PC-3 (cell line): ENCODE measurements at regions not wholly inside any gene's neighbourhood (a gene's known extent, or its start where the extent isn't known, plus 50 kb on each side); places are given as distances from the start of the nearest gene placed in this dataset.
A peak's percentile ranks its signal among the peaks of the same experiment; 100 is the strongest.

Experiments used
- ATAC-seq: fragments of 200-7000 bp; cut with Tn5 transposase; 2 replicates; pipeline ENCODE4 v1.9.1; 2020; ENCODE audit warnings: mild to moderate bottlenecking, moderate library complexity
- BruUV-seq: library from RNA; stranded (reverse); fragments of 400-500 nt; replicated peaks from 2 replicates; lab custom pipeline; 2021; lab: Mats Ljungman, UMichigan
- CTCF ChIA-PET: fragments of 300-600 bp; sonication (Branson Sonifier 250); formaldehyde crosslinking; loops from one replicate; lab custom pipeline; 2022; ENCODE audit warnings: antibody characterized with exemption; lab: Charles Lee
- POLR2A ChIA-PET: fragments of 300-600 bp; sonication (Branson Sonifier 250); formaldehyde crosslinking; loops from one replicate; lab custom pipeline; 2022; ENCODE audit warnings: antibody characterized with exemption; ENCODE audit not compliant: unreplicated experiment; lab: Charles Lee
- DNase-seq: peaks from one replicate; pipeline ENCODE4 v3.0.0-alpha.2; 2015
- H2AFZ ChIP-seq: fragments of 300-600 bp; sonication (generic); 2 replicates; pipeline ENCODE4 v1.6.0; 2016; ENCODE audit warnings: antibody characterized with exemption, low read length
- H3F3A ChIP-seq: fragments of 300-600 bp; sonication (generic); one replicate; pipeline ENCODE4 v1.6.0; 2017; ENCODE audit warnings: antibody characterized with exemption, low read length, control low read depth, mild to moderate bottlenecking; ENCODE audit not compliant: unreplicated experiment
- H3K27ac ChIP-seq: fragments of 300-600 bp; sonication (generic); 2 replicates; pipeline ENCODE4 v1.5.1; 2016; ENCODE audit warnings: mild to moderate bottlenecking, low read length
- H3K27me3 ChIP-seq: fragments of 300-600 bp; sonication (generic); 2 replicates; pipeline ENCODE4 v1.6.1; 2016; ENCODE audit warnings: low read length, mixed read lengths
- H3K36me3 ChIP-seq: fragments of 300-600 bp; sonication (generic); 2 replicates; pipeline ENCODE4 v1.6.1; 2016; ENCODE audit warnings: low read depth, mixed run types, low read length, mixed read lengths
- H3K4me1 ChIP-seq: fragments of 300-600 bp; sonication (generic); 2 replicates; pipeline ENCODE4 v1.5.1; 2016; ENCODE audit warnings: low read length; ENCODE audit not compliant: insufficient read depth
- H3K4me2 ChIP-seq: fragments of 300-600 bp; sonication (generic); 2 replicates; pipeline ENCODE4 v1.6.0; 2016; ENCODE audit warnings: low read length
- H3K4me3 ChIP-seq: fragments of 300-600 bp; sonication (generic); 2 replicates; pipeline ENCODE4 v1.5.1; 2016; ENCODE audit warnings: mild to moderate bottlenecking, low read length, mixed read lengths
- H3K79me2 ChIP-seq: fragments of 300-600 bp; sonication (generic); 2 replicates; pipeline ENCODE4 v1.6.1; 2017; ENCODE audit warnings: low read length, mixed read lengths
- H3K9ac ChIP-seq: fragments of 300-600 bp; sonication (generic); 2 replicates; pipeline ENCODE4 v1.6.0; 2016; ENCODE audit warnings: mild to moderate bottlenecking, low read length
- H3K9me2 ChIP-seq: fragments of 300-600 bp; sonication (generic); replicated peaks from 2 replicates; pipeline ENCODE4 v1.6.1; 2016; ENCODE audit warnings: mixed run types, low read length, mixed read lengths
- H3K9me3 ChIP-seq: fragments of 300-600 bp; sonication (generic); 2 replicates; pipeline ENCODE4 v1.6.1; 2016; ENCODE audit warnings: low read length, mixed read lengths
- H4K20me1 ChIP-seq: fragments of 300-600 bp; sonication (generic); 2 replicates; pipeline ENCODE4 v1.6.1; 2016; ENCODE audit warnings: low read length, mixed read lengths
- EZH2 ChIP-seq: fragments of 300-600 bp; sonication (generic); IDR thresholded peaks from one replicate; pipeline ENCODE4 v1.6.1; 2017; ENCODE audit warnings: antibody characterized with exemption, mild to moderate bottlenecking, low read length; ENCODE audit not compliant: unreplicated experiment
- EZH2phosphoT487 ChIP-seq: fragments of 300-600 bp; sonication (generic); IDR thresholded peaks from 2 replicates; pipeline ENCODE4 v1.6.1; 2018; ENCODE audit warnings: mild to moderate bottlenecking, antibody characterized with exemption, low read length, borderline replicate concordance
- intact Hi-C: fragments of 100-400 bp; cut with micrococcal nuclease; formaldehyde crosslinking; loops from 2 replicates; pipeline ENCODE4 v1.9.0; 2023
- TF ChIP-seq, protein P1 (sequence below): fragments of 300-600 bp; sonication (generic); conservative IDR thresholded peaks from 2 replicates; pipeline ENCODE4 v1.5.1; 2017; ENCODE audit warnings: antibody characterized with exemption, low read depth, mild to moderate bottlenecking, low read length

DNA sequence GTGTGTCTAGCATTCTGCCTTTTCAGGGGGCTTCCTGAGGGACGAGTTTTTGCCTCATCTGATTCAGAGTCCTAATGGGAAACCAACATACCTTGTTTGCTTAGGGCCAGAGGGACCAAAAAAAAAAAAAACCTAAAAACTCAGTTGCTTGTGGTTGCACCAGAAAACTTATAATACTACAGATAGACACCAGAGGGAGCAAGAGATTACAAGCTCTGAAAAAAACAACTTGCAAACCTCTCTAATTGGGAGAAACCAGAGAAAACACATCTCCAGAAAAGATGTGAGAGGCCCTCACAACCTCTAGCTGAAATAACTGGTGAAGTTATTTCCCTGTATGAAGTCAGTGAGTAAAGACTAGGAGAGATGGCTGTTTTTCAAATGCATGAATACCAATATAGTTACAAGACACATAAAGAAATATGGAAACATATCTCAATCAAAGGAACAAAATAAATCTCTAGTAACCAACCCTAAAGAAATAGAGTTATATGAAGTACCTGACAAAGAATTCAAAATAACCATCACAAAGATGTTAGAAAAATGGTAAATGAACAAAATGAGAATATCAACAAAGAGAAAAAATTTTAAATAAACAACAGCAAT lies 233.7 kb upstream of the NFIA start:
- Histone ChIP-seq H2AFZ (no peak overlapping the region), H3K27ac (no peak overlapping the region), H3K4me3 (no peak overlapping the region), H3K9ac (no peak overlapping the region), H3K79me2 (no peaks in the 10 kb centered on the region), H4K20me1 (no peaks in the 10 kb centered on the region), H3K9me3 (0 out of 2 replicates have a peak, but pooled peaks cover 4% of the 10 kb centered on the region), H3K4me2 (no peak overlapping the region), H3K9me2 (no peaks in the 10 kb centered on the region), H3K4me1 (no peaks in the 10 kb centered on the region), H3F3A (no peaks in the 10 kb centered on the region), H3K36me3 (no peaks in the 10 kb centered on the region), H3K27me3 (peaks cover 27% of the 10 kb centered on the region)
- no TSS peak for BruUV-seq
- no peak for TF ChIP-seq EZH2phosphoT487
- no peak for TF ChIP-seq EZH2
- TF ChIP-seq, protein P1, sequence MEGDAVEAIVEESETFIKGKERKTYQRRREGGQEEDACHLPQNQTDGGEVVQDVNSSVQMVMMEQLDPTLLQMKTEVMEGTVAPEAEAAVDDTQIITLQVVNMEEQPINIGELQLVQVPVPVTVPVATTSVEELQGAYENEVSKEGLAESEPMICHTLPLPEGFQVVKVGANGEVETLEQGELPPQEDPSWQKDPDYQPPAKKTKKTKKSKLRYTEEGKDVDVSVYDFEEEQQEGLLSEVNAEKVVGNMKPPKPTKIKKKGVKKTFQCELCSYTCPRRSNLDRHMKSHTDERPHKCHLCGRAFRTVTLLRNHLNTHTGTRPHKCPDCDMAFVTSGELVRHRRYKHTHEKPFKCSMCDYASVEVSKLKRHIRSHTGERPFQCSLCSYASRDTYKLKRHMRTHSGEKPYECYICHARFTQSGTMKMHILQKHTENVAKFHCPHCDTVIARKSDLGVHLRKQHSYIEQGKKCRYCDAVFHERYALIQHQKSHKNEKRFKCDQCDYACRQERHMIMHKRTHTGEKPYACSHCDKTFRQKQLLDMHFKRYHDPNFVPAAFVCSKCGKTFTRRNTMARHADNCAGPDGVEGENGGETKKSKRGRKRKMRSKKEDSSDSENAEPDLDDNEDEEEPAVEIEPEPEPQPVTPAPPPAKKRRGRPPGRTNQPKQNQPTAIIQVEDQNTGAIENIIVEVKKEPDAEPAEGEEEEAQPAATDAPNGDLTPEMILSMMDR: peak; percentile 76
- no peak for ATAC-seq
- POLR2A ChIA-PET: no interaction called here
- peak; percentile 55 for DNase-seq
- CTCF ChIA-PET: interaction anchor here (0.7 to 1.0 kb wide), 2 partner anchors 185 to 194 kb away, joined by 6 to 8 read pairs; no protein-coding TSS in a partner anchor
- intact Hi-C loops: loop anchor here (1.0 to 5.0 kb wide), 3 partner anchors 194 to 567 kb away; no protein-coding TSS in a partner anchor

DNA sequence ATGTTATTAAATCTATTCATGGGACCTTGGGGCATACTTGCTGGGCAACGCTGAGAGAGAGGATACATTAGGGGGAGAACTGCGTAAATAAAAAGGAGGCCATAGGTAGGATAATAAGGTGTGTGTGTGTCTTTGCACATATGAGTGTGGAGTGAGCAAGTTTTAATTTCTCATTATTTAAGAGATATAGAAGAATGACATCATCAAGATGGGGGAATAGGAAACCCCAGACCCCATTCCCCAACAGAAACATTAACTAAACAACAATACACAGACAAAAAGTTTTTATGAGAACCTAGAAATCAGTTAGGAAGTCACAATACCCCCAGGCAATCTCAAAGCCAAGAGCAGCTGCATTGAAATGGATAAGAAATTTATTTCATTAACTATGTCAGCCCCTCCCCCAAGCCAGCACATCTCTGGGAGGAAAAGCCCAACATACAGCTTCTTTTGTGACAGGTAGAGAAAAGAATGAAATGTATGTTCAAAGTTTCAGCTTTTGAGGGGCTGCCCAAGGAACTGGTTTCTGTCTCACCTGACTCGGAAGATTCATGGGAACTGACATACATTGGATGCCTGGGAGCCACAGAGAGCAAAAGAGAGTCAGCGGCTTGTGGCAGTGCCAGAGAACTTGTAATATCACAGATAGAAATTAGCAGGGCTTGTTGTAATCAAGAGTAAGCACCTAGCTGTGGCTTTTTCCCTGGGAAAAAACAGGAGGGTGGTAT lies 234.3 kb upstream of the NFIA start:
- no peak for ATAC-seq
- POLR2A ChIA-PET: no interaction called here
- no TSS peak for BruUV-seq

More for the DNA sequence above, 234.3 kb upstream of the NFIA start:
- TF ChIP-seq, protein P1: no peak
- no peak for TF ChIP-seq EZH2
- TF ChIP-seq EZH2phosphoT487: no peak
- no peaks in the 10 kb centered on the region for H3K9me2 ChIP-seq
- no peak overlapping the region for H3K27ac ChIP-seq
- intact Hi-C loops: loop anchor here (1.0 to 5.0 kb wide), 3 partner anchors 194 to 567 kb away; no protein-coding TSS in a partner anchor
- no peaks in the 10 kb centered on the region for H3K79me2 ChIP-seq
- CTCF ChIA-PET: interaction anchor here (0.7 to 1.0 kb wide), 2 partner anchors 186 to 195 kb away, joined by 6 to 8 read pairs; no protein-coding TSS in a partner anchor
- no peaks in the 10 kb centered on the region for H3K36me3 ChIP-seq
- peaks cover 28% of the 10 kb centered on the region for H3K27me3 ChIP-seq
- 0 out of 2 replicates have a peak, but pooled peaks cover 4% of the 10 kb centered on the region for H3K9me3 ChIP-seq
- no peak overlapping the region for H3K9ac ChIP-seq
- DNase-seq: no peak
- H3K4me2 ChIP-seq: no peak overlapping the region
- no peaks in the 10 kb centered on the region for H3F3A ChIP-seq
- H4K20me1 ChIP-seq: no peaks in the 10 kb centered on the region
- H2AFZ ChIP-seq: no peak overlapping the region
- no peak overlapping the region for H3K4me3 ChIP-seq
- no peaks in the 10 kb centered on the region for H3K4me1 ChIP-seq
